ENCODE measurements at regions not wholly inside any gene's neighbourhood (a gene's known extent, or its start where the extent isn't known, plus 50 kb on each side); places are given as distances from the start of the nearest gene placed in this dataset.

DNA sequence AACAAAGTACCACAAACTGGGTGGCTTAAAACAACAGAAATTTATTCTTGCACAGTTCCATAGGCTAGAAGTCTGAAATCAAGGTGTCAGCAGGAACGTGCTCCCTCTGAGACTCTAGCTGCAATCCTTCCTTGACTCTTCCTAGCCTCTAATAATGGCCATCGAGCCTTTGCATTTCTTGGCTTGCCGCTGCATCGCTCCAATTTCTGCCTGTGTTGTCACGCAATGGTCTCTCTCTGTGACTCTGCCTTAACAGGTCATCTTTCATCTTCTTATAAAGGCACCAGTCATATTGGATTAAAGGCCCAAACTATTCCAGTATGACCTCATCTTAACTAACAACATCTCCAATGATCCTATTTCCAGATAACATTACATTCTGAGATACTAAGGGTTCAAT lies 61.0 kb upstream of the FNDC3B start:
- TF ChIP-seq, protein P1, sequence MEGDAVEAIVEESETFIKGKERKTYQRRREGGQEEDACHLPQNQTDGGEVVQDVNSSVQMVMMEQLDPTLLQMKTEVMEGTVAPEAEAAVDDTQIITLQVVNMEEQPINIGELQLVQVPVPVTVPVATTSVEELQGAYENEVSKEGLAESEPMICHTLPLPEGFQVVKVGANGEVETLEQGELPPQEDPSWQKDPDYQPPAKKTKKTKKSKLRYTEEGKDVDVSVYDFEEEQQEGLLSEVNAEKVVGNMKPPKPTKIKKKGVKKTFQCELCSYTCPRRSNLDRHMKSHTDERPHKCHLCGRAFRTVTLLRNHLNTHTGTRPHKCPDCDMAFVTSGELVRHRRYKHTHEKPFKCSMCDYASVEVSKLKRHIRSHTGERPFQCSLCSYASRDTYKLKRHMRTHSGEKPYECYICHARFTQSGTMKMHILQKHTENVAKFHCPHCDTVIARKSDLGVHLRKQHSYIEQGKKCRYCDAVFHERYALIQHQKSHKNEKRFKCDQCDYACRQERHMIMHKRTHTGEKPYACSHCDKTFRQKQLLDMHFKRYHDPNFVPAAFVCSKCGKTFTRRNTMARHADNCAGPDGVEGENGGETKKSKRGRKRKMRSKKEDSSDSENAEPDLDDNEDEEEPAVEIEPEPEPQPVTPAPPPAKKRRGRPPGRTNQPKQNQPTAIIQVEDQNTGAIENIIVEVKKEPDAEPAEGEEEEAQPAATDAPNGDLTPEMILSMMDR (optimal IDR thresholded peaks at IDR 0.05 in 1 of 3, IDR thresholded peaks at IDR 0.05 in 1 of 3, conservative IDR thresholded peaks at IDR 0.05 in 1 of 3; ENCODE audit: extremely low read depth in 1 of 3, insufficient read depth in 2 of 3, low read length in 3 of 3): no peak
- TF ChIP-seq EZH2 (IDR thresholded peaks at IDR 0.05; ENCODE audit: low read length): no peak

Measured in keratinocyte (primary cell).